GM23248 (cell line): ENCODE measurements at regions not wholly inside any gene's neighbourhood (a gene's known extent, or its start where the extent isn't known, plus 50 kb on each side); places are given as distances from the start of the nearest gene placed in this dataset.

ENCODE experiments used
- EZH2 ChIP-seq: fragments of 200-600 bp; sonication (generic); IDR thresholded peaks from 2 replicates; pipeline ENCODE4 v1.6.1; 2018; ENCODE audit warnings: antibody characterized with exemption, mild to moderate bottlenecking; ENCODE audit not compliant: insufficient read depth, poor library complexity, severe bottlenecking
- EZH2phosphoT487 ChIP-seq: fragments of 200-600 bp; sonication (generic); IDR thresholded peaks from 2 replicates; pipeline ENCODE4 v1.6.1; 2018; ENCODE audit warnings: antibody characterized with exemption, moderate library complexity, mild to moderate bottlenecking, low read depth; ENCODE audit not compliant: insufficient read depth

- TF ChIP-seq EZH2 (no peak), EZH2phosphoT487 (peak; percentile 85; the same call in 1 of the 2 replicates)
These were observed 132.1 kb downstream of the PALM2AKAP2 start for GRCh38 chr9:109912082-109912582.
